Endothelial cell of umbilical vein (primary cell): ENCODE measurements at regions not wholly inside any gene's neighbourhood (a gene's known extent, or its start where the extent isn't known, plus 50 kb on each side); places are given as distances from the start of the nearest gene placed in this dataset.

Source experiments
- BruUV-seq: library from RNA; stranded (reverse); fragments of 400-500 nt; replicated peaks from 2 replicates; lab custom pipeline; 2021; lab: Mats Ljungman, UMichigan
- CTCF ChIA-PET: fragments of 300-600, 350-600 bp; sonication (Branson Sonifier 250); formaldehyde crosslinking; loops from one replicate; lab custom pipeline; 2021; ENCODE audit warnings: antibody characterized with exemption, inconsistent platforms; lab: Charles Lee
- POLR2A ChIA-PET: fragments of 300-600, 350-600 bp; sonication (Branson Sonifier 250); formaldehyde crosslinking; loops from one replicate; lab custom pipeline; 2021; ENCODE audit warnings: antibody characterized with exemption, inconsistent platforms; lab: Charles Lee
- DNase-seq: peaks from one replicate; pipeline ENCODE4 v3.0.0-alpha.2; 2011; ENCODE audit warnings: low read depth, low spot score
- FAIRE-seq: peaks from 2 replicates; lab custom pipeline; 2011; peaks lifted over from hg19 to GRCh38; lab: Jason Lieb, UNC
- H2AFZ ChIP-seq: 2 replicates; pipeline ENCODE4 v1.6.0; 2012; ENCODE audit warnings: low read depth, low read length, control low read depth, inconsistent platforms
- H3K27ac ChIP-seq: 2 replicates; pipeline ENCODE4 v1.5.1; 2011; ENCODE audit warnings: low read depth, mild to moderate bottlenecking, control low read depth, low read length, moderate library complexity; ENCODE audit not compliant: insufficient read depth
- H3K27me3 ChIP-seq, 2 experiments: 2 replicates each; pipeline versions ENCODE4 v1.6.0 to v1.6.1; 2011; ENCODE audit warnings: low read length in 2 of 2, mixed read lengths in 1 of 2; ENCODE audit not compliant: control insufficient read depth in 2 of 2, insufficient read depth in 2 of 2
- H3K36me3 ChIP-seq, 2 experiments: 2 replicates in 1 of 2; 3 replicates in 1 of 2; pipeline ENCODE4 v1.5.1; 2011; ENCODE audit warnings: low read length in 2 of 2, mild to moderate bottlenecking in 1 of 2, moderate library complexity in 1 of 2; ENCODE audit not compliant: control insufficient read depth in 2 of 2, insufficient read depth in 2 of 2; ENCODE audit errors: extremely low read depth in 1 of 2
- H3K4me1 ChIP-seq: 3 replicates; pipeline ENCODE4 v1.5.1; 2011; ENCODE audit warnings: mild to moderate bottlenecking, low read length; ENCODE audit not compliant: control insufficient read depth, insufficient read depth; ENCODE audit errors: extremely low read depth
- H3K4me2 ChIP-seq: 2 replicates; pipeline ENCODE4 v1.6.1; 2011; ENCODE audit warnings: low read length, control low read depth, mixed read lengths; ENCODE audit not compliant: insufficient read depth
- H3K4me3 ChIP-seq, 3 experiments: fragments of 200-600 bp in 1 of 3; sonication (generic), shearing (Covaris generic) in 1 of 3; replicated peaks in 1 of 3; 2 replicates each; pipeline ENCODE4 v1.5.1; 2011 to 2016; ENCODE audit warnings: control low read depth in 3 of 3, low read length in 3 of 3, mild to moderate bottlenecking in 2 of 3, inconsistent platforms in 1 of 3, low read depth in 1 of 3, moderate library complexity in 1 of 3; ENCODE audit not compliant: insufficient read depth in 1 of 3
- H3K79me2 ChIP-seq: 2 replicates; pipeline ENCODE4 v1.6.0; 2012; ENCODE audit warnings: low read length, inconsistent platforms; ENCODE audit not compliant: control insufficient read depth, insufficient read depth
- H3K9ac ChIP-seq: replicated peaks from 2 replicates; pipeline ENCODE3; 2011; ENCODE audit warnings: low read length, control low read depth; ENCODE audit not compliant: insufficient read depth; ENCODE audit errors: extremely low read depth
- H3K9me1 ChIP-seq: replicated peaks from 3 replicates; pipeline ENCODE4 v1.6.0; 2011; ENCODE audit warnings: mild to moderate bottlenecking, low read length; ENCODE audit not compliant: control insufficient read depth, insufficient read depth; ENCODE audit errors: extremely low read depth
- H3K9me3 ChIP-seq: replicated peaks from 2 replicates; pipeline ENCODE4 v1.5.1; 2012; ENCODE audit warnings: low read length, inconsistent platforms; ENCODE audit not compliant: control insufficient read depth, insufficient read depth
- H4K20me1 ChIP-seq: replicated peaks from 2 replicates; pipeline ENCODE3; 2011; ENCODE audit warnings: mild to moderate bottlenecking, low read length; ENCODE audit not compliant: control insufficient read depth, insufficient read depth; ENCODE audit errors: extremely low read depth
- EZH2 ChIP-seq: IDR thresholded peaks from 2 replicates; pipeline ENCODE4 v1.6.1; 2012; ENCODE audit warnings: borderline replicate concordance, low read depth, mild to moderate bottlenecking, moderate library complexity, low read length, inconsistent platforms; ENCODE audit not compliant: severe bottlenecking
- FOS ChIP-seq: IDR thresholded peaks from 2 replicates; pipeline ENCODE4 v1.6.1; 2011; ENCODE audit warnings: mild to moderate bottlenecking, low read length, moderate library complexity, borderline replicate concordance; ENCODE audit not compliant: insufficient read depth
- GATA2 ChIP-seq: IDR thresholded peaks from 2 replicates; pipeline ENCODE4 v1.7.0; 2011; ENCODE audit warnings: low read depth, mild to moderate bottlenecking, moderate library complexity, mixed read lengths, low read length; ENCODE audit not compliant: insufficient read length, insufficient read depth
- JUN ChIP-seq: IDR thresholded peaks from 2 replicates; pipeline ENCODE4 v1.6.1; 2011; ENCODE audit warnings: borderline replicate concordance, low read depth; ENCODE audit not compliant: insufficient read length, insufficient read depth
- MYC ChIP-seq: IDR thresholded peaks from one replicate; pipeline ENCODE4 v1.6.1; 2011; ENCODE audit warnings: mild to moderate bottlenecking, low read depth, low read length
- POLR2A ChIP-seq: IDR thresholded peaks from 2 replicates; pipeline ENCODE4 v1.6.1; 2012; ENCODE audit warnings: low read depth, mild to moderate bottlenecking, control low read depth, low read length
- POLR2AphosphoS5 ChIP-seq: IDR thresholded peaks from 2 replicates; pipeline ENCODE4 v1.6.1; 2012; ENCODE audit warnings: low read depth, mild to moderate bottlenecking, control low read depth, low read length, moderate library complexity; ENCODE audit not compliant: insufficient read depth
- dilution Hi-C: fragments of 300-500 bp; cut with MboI; formaldehyde crosslinking; loops from one replicate; pipeline ENCODE4 v1.15.0; 2019; ENCODE audit warnings: low sequenced_read_pairs; ENCODE audit not compliant: extremely low pct_ligation_motif_present
- intact Hi-C: fragments of 100-400 bp; cut with micrococcal nuclease; formaldehyde crosslinking; loops from one replicate; pipeline ENCODE4 v1.10.0; 2022
- TF ChIP-seq, protein P1 (sequence below): IDR thresholded peaks from 2 replicates; pipeline ENCODE4 v1.6.1; 2011; ENCODE audit not compliant: insufficient read depth, insufficient read length
- TF ChIP-seq, protein P2 (sequence below), 2 donors: IDR thresholded peaks; 1 replicate in 1 of 2; 2 replicates in 1 of 2; pipeline ENCODE4 v1.5.1; 2011; ENCODE audit warnings: low read length in 2 of 2, mild to moderate bottlenecking in 2 of 2, moderate library complexity in 2 of 2, control low read depth in 1 of 2, inconsistent platforms in 1 of 2, low read depth in 1 of 2; ENCODE audit not compliant: insufficient read depth in 1 of 2; ENCODE audit errors: extremely low read depth in 1 of 2

DNA sequence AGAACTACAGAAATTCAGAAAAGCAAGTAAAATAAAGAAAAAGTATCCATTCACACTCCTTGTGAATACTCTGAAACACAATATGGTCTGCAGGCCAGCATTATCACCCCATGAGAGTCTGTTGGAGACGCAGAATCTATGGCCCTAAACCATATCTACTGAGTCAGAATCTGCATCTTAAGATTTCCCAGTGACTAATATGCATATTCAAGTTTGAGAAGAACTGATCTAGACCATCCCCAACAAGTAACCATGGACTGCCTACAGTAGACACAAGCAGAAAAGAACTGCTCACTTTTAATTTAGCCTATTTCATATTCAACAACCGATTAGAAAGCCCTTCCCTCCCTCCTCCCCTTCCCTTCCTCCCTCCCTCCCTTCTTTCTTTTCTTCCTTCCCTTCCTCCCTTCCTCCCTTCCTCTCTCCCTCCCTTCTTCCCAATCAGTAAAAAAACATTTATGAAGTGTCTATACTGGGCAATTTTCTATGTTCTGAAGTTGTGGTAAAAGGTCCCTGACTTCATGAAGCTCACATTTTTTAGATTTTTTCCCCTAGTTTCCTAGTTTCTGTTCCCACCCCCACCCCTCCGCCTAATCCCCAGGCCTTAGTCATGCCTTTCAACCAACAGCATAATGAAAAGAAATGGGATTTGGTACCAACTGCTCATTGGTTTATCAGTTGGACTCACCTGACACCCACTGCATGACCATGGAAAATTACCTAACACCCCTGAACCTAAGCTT is 125.2 kb downstream of the CNTN3 start:
- Histone ChIP-seq H3K79me2 (no peaks in the 10 kb centered on the region), H2AFZ (no peak overlapping the region), H3K9me1 (no peaks in the 10 kb centered on the region), H3K4me1 (no peaks in the 10 kb centered on the region), H3K9ac (no peak overlapping the region), H3K27me3 (no peaks in the 10 kb centered on the region), H4K20me1 (no peaks in the 10 kb centered on the region), H3K9me3 (peaks cover 4% of the 10 kb centered on the region), H3K36me3 (no peaks in the 10 kb centered on the region), H3K4me3 (no peak overlapping the region), H3K27ac (no peak overlapping the region), H3K4me2 (no peak overlapping the region)
- no peak for FAIRE-seq
- TF ChIP-seq JUN, result no peak
- intact Hi-C loops, result no loop called here
- ChIA-PET CTCF (no interaction called here), POLR2A (no interaction called here)
- no peak for DNase-seq
- dilution Hi-C loops, result no loop called here
- no TSS peak for BruUV-seq

DNA sequence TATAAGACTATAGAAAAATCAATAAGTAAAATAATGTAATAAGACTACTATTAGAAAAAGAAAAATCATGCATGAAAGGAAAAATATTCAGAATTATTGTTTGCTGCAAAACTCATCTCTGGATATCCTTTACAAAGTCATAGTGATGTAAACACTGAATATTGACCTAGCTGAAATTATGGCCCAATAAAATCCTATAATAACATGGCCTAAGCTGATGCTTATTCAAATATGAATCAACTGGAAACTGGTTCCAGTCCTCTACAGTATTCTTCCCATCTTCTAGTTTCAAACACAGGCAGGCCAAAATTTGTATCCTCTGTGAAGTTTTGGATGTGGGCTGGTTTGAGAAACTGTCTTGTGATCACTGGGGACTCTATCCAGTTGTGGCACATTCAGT is 134.5 kb downstream of the CNTN3 start:
- Histone ChIP-seq H3K4me1 (no peaks in the 10 kb centered on the region), H3K4me3 (no peak overlapping the region), H3K36me3 (no peaks in the 10 kb centered on the region), H4K20me1 (no peaks in the 10 kb centered on the region), H3K27ac (no peak overlapping the region), H3K9me3 (no peaks in the 10 kb centered on the region), H3K79me2 (no peaks in the 10 kb centered on the region), H3K27me3 (no peaks in the 10 kb centered on the region), H3K9me1 (no peaks in the 10 kb centered on the region), H3K4me2 (no peak overlapping the region), H2AFZ (no peak overlapping the region), H3K9ac (no peak overlapping the region)
- ChIA-PET POLR2A (no interaction called here), CTCF (no interaction called here)
- dilution Hi-C loops (no loop called here), intact Hi-C loops (no loop called here)
- no peak for DNase-seq
- TF ChIP-seq MYC (no peak), POLR2AphosphoS5 (no peak), GATA2 (no peak), EZH2 (no peak), POLR2A (no peak), JUN (no peak), FOS (no peak)
- TF ChIP-seq, protein P1, sequence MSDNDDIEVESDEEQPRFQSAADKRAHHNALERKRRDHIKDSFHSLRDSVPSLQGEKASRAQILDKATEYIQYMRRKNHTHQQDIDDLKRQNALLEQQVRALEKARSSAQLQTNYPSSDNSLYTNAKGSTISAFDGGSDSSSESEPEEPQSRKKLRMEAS, result no peak
- TF ChIP-seq, protein P2, sequence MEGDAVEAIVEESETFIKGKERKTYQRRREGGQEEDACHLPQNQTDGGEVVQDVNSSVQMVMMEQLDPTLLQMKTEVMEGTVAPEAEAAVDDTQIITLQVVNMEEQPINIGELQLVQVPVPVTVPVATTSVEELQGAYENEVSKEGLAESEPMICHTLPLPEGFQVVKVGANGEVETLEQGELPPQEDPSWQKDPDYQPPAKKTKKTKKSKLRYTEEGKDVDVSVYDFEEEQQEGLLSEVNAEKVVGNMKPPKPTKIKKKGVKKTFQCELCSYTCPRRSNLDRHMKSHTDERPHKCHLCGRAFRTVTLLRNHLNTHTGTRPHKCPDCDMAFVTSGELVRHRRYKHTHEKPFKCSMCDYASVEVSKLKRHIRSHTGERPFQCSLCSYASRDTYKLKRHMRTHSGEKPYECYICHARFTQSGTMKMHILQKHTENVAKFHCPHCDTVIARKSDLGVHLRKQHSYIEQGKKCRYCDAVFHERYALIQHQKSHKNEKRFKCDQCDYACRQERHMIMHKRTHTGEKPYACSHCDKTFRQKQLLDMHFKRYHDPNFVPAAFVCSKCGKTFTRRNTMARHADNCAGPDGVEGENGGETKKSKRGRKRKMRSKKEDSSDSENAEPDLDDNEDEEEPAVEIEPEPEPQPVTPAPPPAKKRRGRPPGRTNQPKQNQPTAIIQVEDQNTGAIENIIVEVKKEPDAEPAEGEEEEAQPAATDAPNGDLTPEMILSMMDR (IDR thresholded peaks at IDR 0.05; ENCODE audit: extremely low read depth in 1 of 2, insufficient read depth in 1 of 2, low read depth in 1 of 2, low read length in 2 of 2), result no peak
- BruUV-seq, result no TSS peak
- FAIRE-seq, result no peak
